H9 (cell line): ENCODE measurements at regions not wholly inside any gene's neighbourhood (a gene's known extent, or its start where the extent isn't known, plus 50 kb on each side); places are given as distances from the start of the nearest gene placed in this dataset.

Experiments used
- DNase-seq: peaks from one replicate; pipeline ENCODE4 v3.0.0-alpha.2; 2017
- H2AFZ ChIP-seq: one replicate; pipeline ENCODE4 v1.6.1; 2013; ENCODE audit warnings: mild to moderate bottlenecking, low read length, control low read depth, moderate library complexity
- H2AK5ac ChIP-seq: 2 replicates; pipeline ENCODE4 v1.6.1; 2013; ENCODE audit warnings: low read length, control low read depth, mixed read lengths; ENCODE audit not compliant: insufficient read length
- H2BK120ac ChIP-seq: one replicate; pipeline ENCODE4 v1.6.1; 2013; ENCODE audit warnings: low read depth, mild to moderate bottlenecking, low read length, control low read depth, inconsistent platforms; ENCODE audit not compliant: poor library complexity, severe bottlenecking
- H2BK12ac ChIP-seq: 2 replicates; pipeline ENCODE4 v1.6.1; 2013; ENCODE audit warnings: low read length, control low read depth, mixed read lengths, low read depth; ENCODE audit not compliant: insufficient read length
- H2BK15ac ChIP-seq: 2 replicates; pipeline ENCODE4 v1.6.1; 2013; ENCODE audit warnings: low read depth, low read length, control low read depth
- H2BK20ac ChIP-seq: one replicate; pipeline ENCODE4 v1.6.1; 2013; ENCODE audit warnings: low read depth, mild to moderate bottlenecking, low read length, control low read depth, inconsistent platforms; ENCODE audit not compliant: poor library complexity, severe bottlenecking
- H2BK5ac ChIP-seq: 2 replicates; pipeline ENCODE4 v1.6.1; 2013; ENCODE audit warnings: low read length, control low read depth, mixed read lengths; ENCODE audit not compliant: insufficient read length
- H3K14ac ChIP-seq: 2 replicates; pipeline ENCODE4 v1.6.1; 2013; ENCODE audit warnings: low read length, control low read depth; ENCODE audit not compliant: insufficient read depth
- H3K18ac ChIP-seq: 2 replicates; pipeline ENCODE4 v1.6.1; 2013; ENCODE audit warnings: low read depth, mild to moderate bottlenecking, mixed read lengths, low read length, control low read depth; ENCODE audit not compliant: insufficient read length
- H3K23ac ChIP-seq: 2 replicates; pipeline ENCODE4 v1.6.1; 2013; ENCODE audit warnings: low read length, control low read depth, mixed read lengths, low read depth; ENCODE audit not compliant: insufficient read length
- H3K23me2 ChIP-seq: 2 replicates; pipeline ENCODE4 v1.6.1; 2013; ENCODE audit warnings: low read depth, mild to moderate bottlenecking, mixed read lengths, low read length, control low read depth; ENCODE audit not compliant: insufficient read length, poor library complexity, severe bottlenecking
- H3K27ac ChIP-seq: 2 replicates; pipeline ENCODE4 v1.5.1; 2013; ENCODE audit warnings: low read length, control low read depth, mixed read lengths, low read depth; ENCODE audit not compliant: insufficient read length
- H3K27me3 ChIP-seq: 2 replicates; pipeline ENCODE4 v1.6.1; 2013; ENCODE audit warnings: low read length, control low read depth, inconsistent platforms; ENCODE audit not compliant: insufficient read depth
- H3K4ac ChIP-seq: 2 replicates; pipeline ENCODE4 v1.6.1; 2013; ENCODE audit warnings: low read depth, mild to moderate bottlenecking, control low read depth, inconsistent platforms, low read length, moderate library complexity
- H3K4me1 ChIP-seq: 2 replicates; pipeline ENCODE4 v1.6.1; 2013; ENCODE audit warnings: low read length, control low read depth, inconsistent platforms; ENCODE audit not compliant: insufficient read depth
- H3K4me2 ChIP-seq: 2 replicates; pipeline ENCODE4 v1.6.1; 2013; ENCODE audit warnings: low read length, control low read depth, mixed read lengths; ENCODE audit not compliant: insufficient read length, insufficient read depth
- H3K56ac ChIP-seq: 2 replicates; pipeline ENCODE4 v1.6.1; 2013; ENCODE audit warnings: low read depth, mild to moderate bottlenecking, mixed read lengths, low read length, control low read depth; ENCODE audit not compliant: insufficient read length
- H3K79me1 ChIP-seq: 2 replicates; pipeline ENCODE4 v1.6.1; 2013; ENCODE audit warnings: low read depth, mild to moderate bottlenecking, moderate library complexity, low read length, control low read depth, inconsistent platforms; ENCODE audit not compliant: insufficient read depth, poor library complexity, severe bottlenecking
- H3K79me2 ChIP-seq: 2 replicates; pipeline ENCODE4 v1.6.1; 2013; ENCODE audit warnings: low read length, control low read depth, inconsistent platforms; ENCODE audit not compliant: insufficient read depth
- H3K9ac ChIP-seq: 2 replicates; pipeline ENCODE4 v1.6.1; 2013; ENCODE audit warnings: low read length, control low read depth, mixed read lengths; ENCODE audit not compliant: insufficient read length; ENCODE audit errors: extremely low read depth
- H3K9me3 ChIP-seq: one replicate; pipeline ENCODE4 v1.6.1; 2013; ENCODE audit warnings: low read depth, low read length, inconsistent platforms; ENCODE audit not compliant: control insufficient read depth
- H3T11ph ChIP-seq: one replicate; pipeline ENCODE4 v1.6.1; 2013; ENCODE audit warnings: mild to moderate bottlenecking, low read length, control low read depth, inconsistent platforms
- H4K20me1 ChIP-seq: one replicate; pipeline ENCODE4 v1.6.1; 2013; ENCODE audit not compliant: control insufficient read depth, insufficient read length, insufficient read depth
- H4K5ac ChIP-seq: 2 replicates; pipeline ENCODE4 v1.6.1; 2013; ENCODE audit warnings: low read depth, mild to moderate bottlenecking, mixed read lengths, low read length, control low read depth; ENCODE audit not compliant: insufficient read length
- H4K8ac ChIP-seq: replicated peaks from 2 replicates; pipeline ENCODE4 v1.6.1; 2013; ENCODE audit warnings: low read length, control low read depth, mixed read lengths, low read depth; ENCODE audit not compliant: insufficient read length
- H4K91ac ChIP-seq: 2 replicates; pipeline ENCODE4 v1.6.1; 2013; ENCODE audit warnings: low read depth, mild to moderate bottlenecking, moderate library complexity, mixed read lengths, low read length, control low read depth; ENCODE audit not compliant: insufficient read length
- H3K27ac Mint-ChIP-seq, 3 experiments: 2 replicates in 2 of 3; 3 replicates in 1 of 3; pipeline ENCODE4 v1.8.0; 2020 to 2021; ENCODE audit warnings: mixed read lengths in 3 of 3, mild to moderate bottlenecking in 1 of 3, moderate library complexity in 1 of 3
- H3K27me3 Mint-ChIP-seq: 2 replicates; pipeline ENCODE4 v1.8.0; 2021; ENCODE audit warnings: low read depth, mild to moderate bottlenecking, moderate library complexity, mixed read lengths
- H3K36me3 Mint-ChIP-seq, 3 experiments: 2 replicates in 2 of 3; 3 replicates in 1 of 3; pipeline ENCODE4 v1.8.0; 2020 to 2021; ENCODE audit warnings: low read depth in 3 of 3, mixed read lengths in 3 of 3; ENCODE audit not compliant: insufficient read depth in 1 of 3
- H3K4me1 Mint-ChIP-seq, 2 experiments: 2 replicates each; pipeline ENCODE4 v1.8.0; 2020; ENCODE audit warnings: mixed read lengths in 2 of 2
- H3K4me3 Mint-ChIP-seq, 2 experiments: 2 replicates in 1 of 2; 3 replicates in 1 of 2; pipeline ENCODE4 v1.8.0; 2020 to 2021; ENCODE audit warnings: mild to moderate bottlenecking in 2 of 2, mixed read lengths in 2 of 2, moderate library complexity in 1 of 2
- H3K9me3 Mint-ChIP-seq, 2 experiments: 2 replicates in 1 of 2; 3 replicates in 1 of 2; pipeline ENCODE4 v1.8.0; 2020; ENCODE audit warnings: mild to moderate bottlenecking in 2 of 2, mixed read lengths in 2 of 2, moderate library complexity in 1 of 2
- WGBS: extraction: QIAGEN DNeasy Blood & Tissue Kit; methylation state at CpG from one replicate; pipeline ENCODE4 v1.1.7; 2013; ENCODE audit warnings: missing lambda C conversion rate, low lambda C conversion rate, mixed read lengths; ENCODE audit not compliant: insufficient read length; ENCODE audit errors: extremely low coverage; 5-methylcytosine and 5-hydroxymethylcytosine counted together
- TF ChIP-seq, protein P1 (sequence below): fragments of 200-600 bp; sonication (generic); conservative IDR thresholded peaks from 3 replicates; pipeline ENCODE4 v1.8.0; 2021; ENCODE audit warnings: antibody characterized with exemption, mild to moderate bottlenecking

DNA sequence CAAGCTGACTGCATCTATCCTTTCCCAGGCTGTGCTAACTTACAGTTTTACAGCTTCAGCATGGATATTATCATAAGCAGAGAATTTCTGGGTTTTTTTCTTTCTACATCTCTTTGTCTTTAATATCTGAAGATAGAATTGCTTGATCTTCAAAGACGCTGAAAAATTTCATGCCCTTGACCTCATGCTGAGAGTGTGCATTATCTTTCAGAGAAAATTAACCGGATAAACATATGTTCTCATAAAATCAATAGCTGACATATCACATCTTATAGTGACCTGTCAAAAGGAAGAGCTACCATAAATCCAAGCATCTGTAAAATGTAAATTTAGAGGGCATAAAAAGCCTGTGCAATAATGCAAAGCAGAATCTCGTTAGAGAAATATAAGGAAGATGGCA, 1704.1 kb upstream of the FLRT2 start:
- Histone ChIP-seq H3K23me2 (no peaks in the 10 kb centered on the region), H2BK20ac (no peak overlapping the region), H4K5ac (no peak overlapping the region), H3K9ac (no peak overlapping the region), H3K4me1 (peaks cover 8% of the 10 kb centered on the region), H3K79me2 (no peaks in the 10 kb centered on the region), H3K4ac (no peak overlapping the region), H3K79me1 (no peaks in the 10 kb centered on the region), H3K23ac (no peak overlapping the region), H2AK5ac (no peak overlapping the region), H4K8ac (no peak overlapping the region), H3K9me3 (no peaks in the 10 kb centered on the region), H3K27me3 (no peaks in the 10 kb centered on the region), H3K18ac (no peak overlapping the region), H3K14ac (no peak overlapping the region), H2AFZ (no peak overlapping the region), H2BK12ac (no peak overlapping the region), H3K4me2 (no peak overlapping the region), H3T11ph (no peak overlapping the region), H4K20me1 (no peaks in the 10 kb centered on the region), H2BK15ac (no peak overlapping the region), H3K56ac (no peak overlapping the region), H3K27ac (no peak overlapping the region), H4K91ac (no peak overlapping the region), H2BK120ac (no peak overlapping the region), H2BK5ac (no peak overlapping the region)
- TF ChIP-seq, protein P1, sequence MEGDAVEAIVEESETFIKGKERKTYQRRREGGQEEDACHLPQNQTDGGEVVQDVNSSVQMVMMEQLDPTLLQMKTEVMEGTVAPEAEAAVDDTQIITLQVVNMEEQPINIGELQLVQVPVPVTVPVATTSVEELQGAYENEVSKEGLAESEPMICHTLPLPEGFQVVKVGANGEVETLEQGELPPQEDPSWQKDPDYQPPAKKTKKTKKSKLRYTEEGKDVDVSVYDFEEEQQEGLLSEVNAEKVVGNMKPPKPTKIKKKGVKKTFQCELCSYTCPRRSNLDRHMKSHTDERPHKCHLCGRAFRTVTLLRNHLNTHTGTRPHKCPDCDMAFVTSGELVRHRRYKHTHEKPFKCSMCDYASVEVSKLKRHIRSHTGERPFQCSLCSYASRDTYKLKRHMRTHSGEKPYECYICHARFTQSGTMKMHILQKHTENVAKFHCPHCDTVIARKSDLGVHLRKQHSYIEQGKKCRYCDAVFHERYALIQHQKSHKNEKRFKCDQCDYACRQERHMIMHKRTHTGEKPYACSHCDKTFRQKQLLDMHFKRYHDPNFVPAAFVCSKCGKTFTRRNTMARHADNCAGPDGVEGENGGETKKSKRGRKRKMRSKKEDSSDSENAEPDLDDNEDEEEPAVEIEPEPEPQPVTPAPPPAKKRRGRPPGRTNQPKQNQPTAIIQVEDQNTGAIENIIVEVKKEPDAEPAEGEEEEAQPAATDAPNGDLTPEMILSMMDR: no peak
- peaks cover 19 to 21% of the 10 kb centered on the region in 2 experiments for H3K4me1 Mint-ChIP-seq
- H3K9me3 Mint-ChIP-seq: no peaks in the 10 kb centered on the region
- no CpG with 5 or more reads among the region's 3 CpGs for WGBS
- H3K27me3 Mint-ChIP-seq: no peaks in the 10 kb centered on the region
- H3K4me3 Mint-ChIP-seq: no peak overlapping the region
- peaks cover 0 to 2% (median 0%) of the 10 kb centered on the region in 3 experiments; a peak in 1 of 7 replicates for H3K36me3 Mint-ChIP-seq
- no peak overlapping the region for H3K27ac Mint-ChIP-seq
- DNase-seq: no peak
